ENCODE measurements at regions not wholly inside any gene's neighbourhood (a gene's known extent, or its start where the extent isn't known, plus 50 kb on each side); places are given as distances from the start of the nearest gene placed in this dataset.

- TF ChIP-seq CTCF (conservative IDR thresholded peaks at IDR 0.05) (no peak), EZH2 (IDR thresholded peaks at IDR 0.05; ENCODE audit: low read depth) (no peak)
Observed at GRCh38 chr7:119515962-119516361, 757.0 kb upstream of the KCND2 start.
